ENCODE measurements at regions not wholly inside any gene's neighbourhood (a gene's known extent, or its start where the extent isn't known, plus 50 kb on each side); places are given as distances from the start of the nearest gene placed in this dataset.

- Histone ChIP-seq H3K9ac (no peak overlapping the region), H3K79me2 (ENCODE audit: low read depth) (no peaks in the 10 kb centered on the region), H3K4me1 (no peaks in the 10 kb centered on the region), H4K20me1 (ENCODE audit: low read depth) (no peaks in the 10 kb centered on the region), H3K27ac (no peak overlapping the region), H3K27me3 (peaks cover 13% of the 10 kb centered on the region), H3K9me3 (ENCODE audit: low read depth) (no peaks in the 10 kb centered on the region), H2AFZ (replicated peaks) (no peak overlapping the region), H3K4me3 (no peak overlapping the region), H3F3A (ENCODE audit: low read depth) (no peaks in the 10 kb centered on the region), H3K4me2 (no peak overlapping the region), H3K36me3 (no peaks in the 10 kb centered on the region)
- no peak for TF ChIP-seq EZH2 (IDR thresholded peaks at IDR 0.05)
- TF ChIP-seq EZH2phosphoT487 (IDR thresholded peaks at IDR 0.05), result no peak
- no peak for TF ChIP-seq CTCF (IDR thresholded peaks at IDR 0.05)
- H3K27me3 Mint-ChIP-seq (ENCODE audit: insufficient read depth, low read depth), result peaks cover 20% of the 10 kb centered on the region
- peak overlapping the region; percentile 30 for H3K4me3 Mint-ChIP-seq
- no peaks in the 10 kb centered on the region for H3K9me3 Mint-ChIP-seq
- H3K4me1 Mint-ChIP-seq, result peaks cover 20% of the 10 kb centered on the region
- DNase-seq (ENCODE audit: low spot score), result no peak
- peaks cover 7% of the 10 kb centered on the region for H3K36me3 Mint-ChIP-seq
- H3K27ac Mint-ChIP-seq, result no peak overlapping the region
Observed at GRCh38 chr3:194738254-194739093, 52.8 kb downstream of the FAM43A start.

- Histone ChIP-seq H4K20me1 (ENCODE audit: low read depth) (no peaks in the 10 kb centered on the region), H3K4me2 (no peak overlapping the region), H3K79me2 (ENCODE audit: low read depth) (no peaks in the 10 kb centered on the region), H3K27ac (no peak overlapping the region), H3F3A (ENCODE audit: low read depth) (no peaks in the 10 kb centered on the region), H3K9ac (no peak overlapping the region), H2AFZ (replicated peaks) (no peak overlapping the region), H3K4me3 (no peak overlapping the region), H3K27me3 (peaks cover 13% of the 10 kb centered on the region), H3K36me3 (no peaks in the 10 kb centered on the region), H3K9me3 (ENCODE audit: low read depth) (no peaks in the 10 kb centered on the region), H3K4me1 (no peaks in the 10 kb centered on the region)
- TF ChIP-seq CTCF (IDR thresholded peaks at IDR 0.05), result no peak
- no peak for TF ChIP-seq EZH2phosphoT487 (IDR thresholded peaks at IDR 0.05)
- no peak for TF ChIP-seq EZH2 (IDR thresholded peaks at IDR 0.05)
- Mint-ChIP-seq H3K4me3 (no peak overlapping the region), H3K4me1 (peaks cover 20% of the 10 kb centered on the region), H3K27ac (no peak overlapping the region), H3K27me3 (ENCODE audit: insufficient read depth, low read depth) (peaks cover 17% of the 10 kb centered on the region), H3K36me3 (peaks cover 7% of the 10 kb centered on the region), H3K9me3 (no peaks in the 10 kb centered on the region)
- DNase-seq (ENCODE audit: low spot score), result no peak
Observed at GRCh38 chr3:194739498-194740284, 54.0 kb downstream of the FAM43A start.

GRCh38 chr3:194740859-194741491, 55.3 kb downstream of the FAM43A start:
- peaks cover 13% of the 10 kb centered on the region for H3K27me3 ChIP-seq
- H3K4me1 Mint-ChIP-seq, result peaks cover 32% of the 10 kb centered on the region
- H2AFZ ChIP-seq (replicated peaks), result no peak overlapping the region
- H3K9ac ChIP-seq, result no peak overlapping the region
- peak overlapping the region; percentile 4 for H3K27ac Mint-ChIP-seq
- peak overlapping the region; percentile 44 for H3K4me3 Mint-ChIP-seq
- no peaks in the 10 kb centered on the region for H3K4me1 ChIP-seq
- H3K36me3 ChIP-seq, result no peaks in the 10 kb centered on the region
- DNase-seq (ENCODE audit: low spot score), result no peak
- peaks cover 24% of the 10 kb centered on the region for H3K27me3 Mint-ChIP-seq (ENCODE audit: insufficient read depth, low read depth)
- H3K79me2 ChIP-seq (ENCODE audit: low read depth), result no peaks in the 10 kb centered on the region
- TF ChIP-seq EZH2phosphoT487 (IDR thresholded peaks at IDR 0.05) (no peak), EZH2 (IDR thresholded peaks at IDR 0.05) (no peak)
- H3K4me2 ChIP-seq, result no peak overlapping the region
- no peak overlapping the region for H3K4me3 ChIP-seq
- H4K20me1 ChIP-seq (ENCODE audit: low read depth), result no peaks in the 10 kb centered on the region
- no peaks in the 10 kb centered on the region for H3K36me3 Mint-ChIP-seq
- H3K9me3 Mint-ChIP-seq, result no peaks in the 10 kb centered on the region
- no peaks in the 10 kb centered on the region for H3F3A ChIP-seq (ENCODE audit: low read depth)
- H3K27ac ChIP-seq, result no peak overlapping the region
- no peaks in the 10 kb centered on the region for H3K9me3 ChIP-seq (ENCODE audit: low read depth)
